ENCODE measurements at regions not wholly inside any gene's neighbourhood (a gene's known extent, or its start where the extent isn't known, plus 50 kb on each side); places are given as distances from the start of the nearest gene placed in this dataset.
"Not testable (repeated sequence)": the region's sequence is repeated elsewhere in the genome, so short reads cannot be mapped to it uniquely, and the experiment has no call there.

DNA sequence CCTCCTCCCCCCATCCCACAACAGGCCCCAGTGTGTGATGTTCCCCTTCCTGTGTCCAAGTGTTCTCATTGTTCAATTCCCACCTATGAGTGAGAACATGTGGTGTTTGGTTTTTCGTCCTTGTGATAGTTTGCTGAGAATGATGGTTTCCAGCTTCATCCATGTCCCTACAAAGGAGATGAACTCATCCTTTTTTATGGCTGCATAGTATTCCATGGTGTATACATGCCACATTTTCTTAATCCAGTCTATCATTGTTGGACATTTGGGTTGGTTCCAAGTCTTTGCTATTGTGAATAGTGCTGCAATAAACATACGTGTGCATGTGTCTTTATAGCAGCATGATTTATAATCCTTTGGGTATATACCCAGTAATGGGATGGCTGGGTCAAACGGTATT is 66.2 kb upstream of the RMP24 start:
- TF ChIP-seq, protein P1, sequence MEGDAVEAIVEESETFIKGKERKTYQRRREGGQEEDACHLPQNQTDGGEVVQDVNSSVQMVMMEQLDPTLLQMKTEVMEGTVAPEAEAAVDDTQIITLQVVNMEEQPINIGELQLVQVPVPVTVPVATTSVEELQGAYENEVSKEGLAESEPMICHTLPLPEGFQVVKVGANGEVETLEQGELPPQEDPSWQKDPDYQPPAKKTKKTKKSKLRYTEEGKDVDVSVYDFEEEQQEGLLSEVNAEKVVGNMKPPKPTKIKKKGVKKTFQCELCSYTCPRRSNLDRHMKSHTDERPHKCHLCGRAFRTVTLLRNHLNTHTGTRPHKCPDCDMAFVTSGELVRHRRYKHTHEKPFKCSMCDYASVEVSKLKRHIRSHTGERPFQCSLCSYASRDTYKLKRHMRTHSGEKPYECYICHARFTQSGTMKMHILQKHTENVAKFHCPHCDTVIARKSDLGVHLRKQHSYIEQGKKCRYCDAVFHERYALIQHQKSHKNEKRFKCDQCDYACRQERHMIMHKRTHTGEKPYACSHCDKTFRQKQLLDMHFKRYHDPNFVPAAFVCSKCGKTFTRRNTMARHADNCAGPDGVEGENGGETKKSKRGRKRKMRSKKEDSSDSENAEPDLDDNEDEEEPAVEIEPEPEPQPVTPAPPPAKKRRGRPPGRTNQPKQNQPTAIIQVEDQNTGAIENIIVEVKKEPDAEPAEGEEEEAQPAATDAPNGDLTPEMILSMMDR (IDR thresholded peaks at IDR 0.05): not testable (repeated sequence)
- not testable (repeated sequence) for TF ChIP-seq MAX (IDR thresholded peaks at IDR 0.05); RNF2 (IDR thresholded peaks at IDR 0.05; ENCODE audit: borderline replicate concordance, low read depth); CEBPB (IDR thresholded peaks at IDR 0.05); SREBF2 (IDR thresholded peaks at IDR 0.05); KDM1A (IDR thresholded peaks at IDR 0.05; ENCODE audit: low read depth); NR3C1 (IDR thresholded peaks at IDR 0.05); RCOR1 (IDR thresholded peaks at IDR 0.05; ENCODE audit: low read depth, low read length); SMC3 (IDR thresholded peaks at IDR 0.05); HDAC2 (IDR thresholded peaks at IDR 0.05); REST (IDR thresholded peaks at IDR 0.05)
- TF ChIP-seq, protein P2, sequence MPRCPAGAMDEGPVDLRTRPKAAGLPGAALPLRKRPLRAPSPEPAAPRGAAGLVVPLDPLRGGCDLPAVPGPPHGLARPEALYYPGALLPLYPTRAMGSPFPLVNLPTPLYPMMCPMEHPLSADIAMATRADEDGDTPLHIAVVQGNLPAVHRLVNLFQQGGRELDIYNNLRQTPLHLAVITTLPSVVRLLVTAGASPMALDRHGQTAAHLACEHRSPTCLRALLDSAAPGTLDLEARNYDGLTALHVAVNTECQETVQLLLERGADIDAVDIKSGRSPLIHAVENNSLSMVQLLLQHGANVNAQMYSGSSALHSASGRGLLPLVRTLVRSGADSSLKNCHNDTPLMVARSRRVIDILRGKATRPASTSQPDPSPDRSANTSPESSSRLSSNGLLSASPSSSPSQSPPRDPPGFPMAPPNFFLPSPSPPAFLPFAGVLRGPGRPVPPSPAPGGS (IDR thresholded peaks at IDR 0.05): not testable (repeated sequence)
